ENCODE measurements at regions not wholly inside any gene's neighbourhood (a gene's known extent, or its start where the extent isn't known, plus 50 kb on each side); places are given as distances from the start of the nearest gene placed in this dataset.

GRCh38 chr15:61364871-61365270 lies 135.8 kb upstream of the RORA start:
- TF ChIP-seq POLR2A (IDR thresholded peaks at IDR 0.05) (no peak), CTCF (IDR thresholded peaks at IDR 0.05) (no peak)
